Psoas muscle (tissue), 7 donors: ENCODE measurements at regions not wholly inside any gene's neighbourhood (a gene's known extent, or its start where the extent isn't known, plus 50 kb on each side); places are given as distances from the start of the nearest gene placed in this dataset.

Source experiments
- ATAC-seq, 4 donors: fragments of 200-7000 bp; cut with Tn5 transposase; one replicate each; pipeline ENCODE4 v1.9.1; 2020; ENCODE audit warnings: moderate library complexity in 3 of 4, mild to moderate bottlenecking in 2 of 4
- DNase-seq, 2 donors: peaks; one replicate each; pipeline ENCODE4 v3.0.0-alpha.2; 2020
- H3K27ac ChIP-seq: fragments of 200-600 bp; one replicate; pipeline ENCODE4 v1.8.0; 2022
- H3K27me3 ChIP-seq, 3 donors: fragments of 200-600 bp in 1 of 3; one replicate each; pipeline versions ENCODE4 v1.6.1 to v1.8.0; 2013 to 2022; ENCODE audit warnings: low read length in 2 of 3, mild to moderate bottlenecking in 2 of 3, moderate library complexity in 1 of 3; ENCODE audit not compliant: insufficient read depth in 3 of 3
- H3K36me3 ChIP-seq, 2 donors: fragments of 200-600 bp in 1 of 2; one replicate each; pipeline versions ENCODE4 v1.6.1 to v1.8.0; 2013 to 2022; ENCODE audit warnings: low read depth in 1 of 2, mild to moderate bottlenecking in 1 of 2, moderate library complexity in 1 of 2; ENCODE audit not compliant: insufficient read depth in 1 of 2
- H3K4me1 ChIP-seq: fragments of 200-600 bp; one replicate; pipeline ENCODE4 v1.8.0; 2022
- H3K4me3 ChIP-seq: fragments of 200-600 bp; one replicate; pipeline ENCODE4 v1.8.0; 2022; ENCODE audit warnings: mild to moderate bottlenecking
- H3K9me3 ChIP-seq: fragments of 200-600 bp; one replicate; pipeline ENCODE4 v1.8.0; 2022
- WGBS, 3 donors: extraction: QIAGEN DNeasy Blood & Tissue Kit; methylation state at CpG; one replicate each; pipeline versions ENCODE4 v1.1.6 to v1.1.7; 2013; 5-methylcytosine and 5-hydroxymethylcytosine counted together
- intact Hi-C, 2 donors: fragments of 100-400 bp; cut with DNase I; formaldehyde crosslinking; loops; one replicate each; pipeline versions ENCODE4 v1.11.0 to v1.14.2; 2022
- TF ChIP-seq, protein P1 (sequence below): fragments of 200-600 bp; IDR thresholded peaks from one replicate; pipeline ENCODE4 v1.8.0; 2022; ENCODE audit warnings: antibody characterized with exemption
- donor health status: healthy with polysubstance abuse.
- donor health status: DM: no; HTN: no; CAD: no; lungs with moderate emphysema.
- donor health status: Bipolar disorder and iron deficiency.
- donor health status: healthy.
- donor health status: DM: yes; HTN: yes; CAD: no.
- donor health status: DM: no; HTN: no; CAD: no.
- donor health status: DM: yes; HTN: yes; CAD: no.

DNA sequence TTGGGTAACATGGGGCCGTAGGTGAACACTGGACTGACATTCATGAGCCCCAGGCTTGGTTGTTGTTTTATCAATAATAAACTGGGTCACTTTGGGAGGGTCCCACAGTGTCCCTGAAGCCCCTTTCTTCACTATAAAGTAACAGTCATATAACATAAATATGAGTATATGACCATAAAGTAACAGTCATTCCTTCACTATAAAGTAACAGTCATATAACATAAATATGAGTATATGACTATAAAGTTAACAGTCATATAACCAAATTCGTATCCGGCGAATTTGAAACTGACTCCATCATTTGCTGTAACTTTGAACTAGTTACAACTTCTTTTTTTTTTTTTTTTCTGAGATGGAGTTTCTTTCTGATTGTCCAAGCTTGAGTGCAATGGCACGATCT is 210.3 kb downstream of the KATNAL1 start:
- no peak overlapping the region for H3K4me3 ChIP-seq
- 94 to 97% (median 97%) methylated on average over 5 of the region's 5 CpGs for WGBS, 3 donors
- intact Hi-C loops = no loop called here

DNA sequence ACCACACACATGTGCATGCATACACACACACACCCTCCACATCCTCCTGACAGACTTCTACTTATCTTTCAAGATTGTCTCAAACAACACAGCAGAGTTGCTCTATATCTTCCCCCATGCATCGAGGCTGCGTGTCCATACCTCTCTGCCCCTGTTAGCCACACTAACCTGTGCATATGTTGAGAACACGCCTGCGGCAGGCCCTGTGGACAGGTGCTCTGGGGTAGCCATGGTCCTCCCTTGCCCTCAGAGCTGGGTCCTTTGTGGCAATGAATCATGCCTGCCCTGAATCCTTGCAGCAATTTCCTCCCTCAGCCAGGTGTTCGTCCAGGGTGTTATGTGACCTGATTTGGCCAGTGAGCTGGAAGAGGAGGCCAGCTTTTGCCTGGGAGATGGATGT is 213.3 kb downstream of the KATNAL1 start:
- Histone ChIP-seq H3K36me3 (no peaks in the 10 kb centered on the region), H3K4me3 (no peak overlapping the region), H3K27ac (no peak overlapping the region), H3K4me1 (no peaks in the 10 kb centered on the region), H3K27me3 (peaks cover 0 to 6% (median 0%) of the 10 kb centered on the region in 3 donors), H3K9me3 (no peaks in the 10 kb centered on the region)
- ATAC-seq = no peak
- DNase-seq = no peak
- TF ChIP-seq, protein P1, sequence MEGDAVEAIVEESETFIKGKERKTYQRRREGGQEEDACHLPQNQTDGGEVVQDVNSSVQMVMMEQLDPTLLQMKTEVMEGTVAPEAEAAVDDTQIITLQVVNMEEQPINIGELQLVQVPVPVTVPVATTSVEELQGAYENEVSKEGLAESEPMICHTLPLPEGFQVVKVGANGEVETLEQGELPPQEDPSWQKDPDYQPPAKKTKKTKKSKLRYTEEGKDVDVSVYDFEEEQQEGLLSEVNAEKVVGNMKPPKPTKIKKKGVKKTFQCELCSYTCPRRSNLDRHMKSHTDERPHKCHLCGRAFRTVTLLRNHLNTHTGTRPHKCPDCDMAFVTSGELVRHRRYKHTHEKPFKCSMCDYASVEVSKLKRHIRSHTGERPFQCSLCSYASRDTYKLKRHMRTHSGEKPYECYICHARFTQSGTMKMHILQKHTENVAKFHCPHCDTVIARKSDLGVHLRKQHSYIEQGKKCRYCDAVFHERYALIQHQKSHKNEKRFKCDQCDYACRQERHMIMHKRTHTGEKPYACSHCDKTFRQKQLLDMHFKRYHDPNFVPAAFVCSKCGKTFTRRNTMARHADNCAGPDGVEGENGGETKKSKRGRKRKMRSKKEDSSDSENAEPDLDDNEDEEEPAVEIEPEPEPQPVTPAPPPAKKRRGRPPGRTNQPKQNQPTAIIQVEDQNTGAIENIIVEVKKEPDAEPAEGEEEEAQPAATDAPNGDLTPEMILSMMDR = no peak
- intact Hi-C loops = no loop called here
- whole genome bisulfite sequencing, 3 donors = 79 to 86% (median 85%) methylated on average over 5 of the region's 5 CpGs

More for the DNA sequence above, 210.3 kb downstream of the KATNAL1 start:
- no peaks in the 10 kb centered on the region for H3K36me3 ChIP-seq
- no peak overlapping the region for H3K27ac ChIP-seq
- TF ChIP-seq, protein P1 = no peak
- H3K9me3 ChIP-seq = no peaks in the 10 kb centered on the region
- DNase-seq (no peak), ATAC-seq (no peak)
- H3K27me3 ChIP-seq = peaks cover 0 to 6% (median 0%) of the 10 kb centered on the region in 3 donors
- H3K4me1 ChIP-seq = no peaks in the 10 kb centered on the region

DNA sequence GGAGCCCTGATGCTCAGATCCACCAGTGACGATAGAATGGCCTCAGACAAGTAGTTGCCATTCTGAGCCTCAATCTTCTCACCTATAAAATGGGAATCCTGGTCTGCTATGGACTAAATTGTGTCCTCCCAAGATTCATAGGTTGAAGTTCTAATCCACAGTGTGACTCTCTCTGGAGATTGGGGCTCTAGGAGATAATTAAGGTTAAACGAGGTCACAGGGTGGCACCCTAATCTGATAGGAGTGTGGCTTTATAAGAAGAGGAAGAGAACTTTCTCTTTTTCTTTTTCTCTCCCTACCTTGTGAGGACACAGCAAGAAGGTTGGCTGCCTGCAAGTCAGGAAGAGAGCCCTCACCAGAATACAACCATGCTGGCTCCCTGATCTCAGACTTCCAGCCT is 214.1 kb downstream of the KATNAL1 start:
- Histone ChIP-seq H3K4me1 (no peaks in the 10 kb centered on the region), H3K36me3 (no peaks in the 10 kb centered on the region), H3K4me3 (no peak overlapping the region), H3K27ac (no peak overlapping the region), H3K27me3 (no peaks in the 10 kb centered on the region), H3K9me3 (no peaks in the 10 kb centered on the region)
- no peak for DNase-seq
- no peak for ATAC-seq
- intact Hi-C loops = no loop called here
- 85 to 95% (median 87%) methylated on average over 2 of the region's 2 CpGs for WGBS, 3 donors
- TF ChIP-seq, protein P1 = no peak

GRCh38 chr13:30091691-30092090 is 215.7 kb downstream of the KATNAL1 start:
- H3K27me3 ChIP-seq = no peaks in the 10 kb centered on the region
- H3K36me3 ChIP-seq = no peaks in the 10 kb centered on the region
- intact Hi-C loops = no loop called here
- DNase-seq (no peak), ATAC-seq (no peak)
- no peak overlapping the region for H3K4me3 ChIP-seq
- H3K9me3 ChIP-seq = no peaks in the 10 kb centered on the region
- TF ChIP-seq, protein P1 = no peak
- no peak overlapping the region for H3K27ac ChIP-seq
- 75 to 78% (median 75%) methylated on average over 4 of the region's 4 CpGs for WGBS, 3 donors
- H3K4me1 ChIP-seq = no peaks in the 10 kb centered on the region

DNA sequence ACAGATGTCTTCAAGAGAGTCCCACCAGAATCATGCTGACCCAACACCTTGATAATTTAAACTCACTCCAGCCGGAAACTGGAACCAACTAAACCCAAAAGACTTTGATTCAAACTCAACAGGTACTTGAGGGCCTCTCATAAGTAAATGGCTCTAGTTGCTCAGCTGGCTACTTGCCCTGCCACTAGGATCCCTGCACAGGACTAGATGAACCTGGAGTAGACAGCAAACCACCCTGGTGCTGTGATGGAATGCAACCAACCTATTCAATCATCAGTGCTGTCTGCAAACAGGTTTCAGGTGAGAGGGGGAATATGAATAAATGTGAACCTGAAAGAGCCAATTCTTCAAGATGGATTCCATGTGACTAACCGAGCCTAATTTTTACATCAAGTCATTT is 216.3 kb downstream of the KATNAL1 start:
- TF ChIP-seq, protein P1 = no peak

More for the DNA sequence above, 216.3 kb downstream of the KATNAL1 start:
- intact Hi-C loops = no loop called here
- H3K4me3 ChIP-seq = no peak overlapping the region
- no peaks in the 10 kb centered on the region for H3K9me3 ChIP-seq
- H3K27ac ChIP-seq = no peak overlapping the region
- no peaks in the 10 kb centered on the region for H3K4me1 ChIP-seq
- no peaks in the 10 kb centered on the region for H3K36me3 ChIP-seq
- H3K27me3 ChIP-seq = no peaks in the 10 kb centered on the region
- ATAC-seq (no peak), DNase-seq (no peak)
- WGBS, 3 donors = 91 to 99% (median 93%) methylated on average over 2 of the region's 2 CpGs
